Neural cell (in vitro differentiated cells): ENCODE measurements at regions not wholly inside any gene's neighbourhood (a gene's known extent, or its start where the extent isn't known, plus 50 kb on each side); places are given as distances from the start of the nearest gene placed in this dataset.

Experiments used
- RAD21 ChIP-seq: fragments of 450-650 bp; conservative IDR thresholded peaks from 2 replicates; pipeline ENCODE4 v1.6.1; 2014; ENCODE audit warnings: antibody characterized with exemption, mild to moderate bottlenecking, moderate library complexity
- TAF1 ChIP-seq: IDR thresholded peaks from 2 replicates; pipeline ENCODE4 v1.6.1; 2012; ENCODE audit warnings: low read depth
- TF ChIP-seq, protein P1 (sequence below): IDR thresholded peaks from 2 replicates; pipeline ENCODE4 v1.6.1; 2012; ENCODE audit warnings: borderline replicate concordance

DNA sequence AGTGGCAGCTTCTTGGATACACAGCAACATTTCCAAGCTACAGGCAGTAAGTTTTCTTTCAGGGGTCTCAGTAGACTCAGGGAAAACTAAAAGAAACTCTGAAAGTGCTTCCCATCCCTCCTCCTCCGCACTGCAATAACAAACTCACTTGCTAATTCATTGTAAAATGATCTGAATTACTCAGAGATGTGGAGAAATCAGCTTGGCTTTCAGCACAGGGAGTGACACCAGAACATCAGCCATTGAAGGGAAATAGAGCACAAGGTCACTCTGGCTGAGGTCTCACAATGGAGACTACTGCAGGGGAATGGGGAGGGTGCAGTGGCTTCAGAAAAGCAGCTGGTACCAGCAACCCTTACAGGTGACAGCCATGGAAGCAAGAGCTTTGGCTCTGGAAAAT is 137.3 kb upstream of the SERP2 start:
- TF ChIP-seq, protein P1, sequence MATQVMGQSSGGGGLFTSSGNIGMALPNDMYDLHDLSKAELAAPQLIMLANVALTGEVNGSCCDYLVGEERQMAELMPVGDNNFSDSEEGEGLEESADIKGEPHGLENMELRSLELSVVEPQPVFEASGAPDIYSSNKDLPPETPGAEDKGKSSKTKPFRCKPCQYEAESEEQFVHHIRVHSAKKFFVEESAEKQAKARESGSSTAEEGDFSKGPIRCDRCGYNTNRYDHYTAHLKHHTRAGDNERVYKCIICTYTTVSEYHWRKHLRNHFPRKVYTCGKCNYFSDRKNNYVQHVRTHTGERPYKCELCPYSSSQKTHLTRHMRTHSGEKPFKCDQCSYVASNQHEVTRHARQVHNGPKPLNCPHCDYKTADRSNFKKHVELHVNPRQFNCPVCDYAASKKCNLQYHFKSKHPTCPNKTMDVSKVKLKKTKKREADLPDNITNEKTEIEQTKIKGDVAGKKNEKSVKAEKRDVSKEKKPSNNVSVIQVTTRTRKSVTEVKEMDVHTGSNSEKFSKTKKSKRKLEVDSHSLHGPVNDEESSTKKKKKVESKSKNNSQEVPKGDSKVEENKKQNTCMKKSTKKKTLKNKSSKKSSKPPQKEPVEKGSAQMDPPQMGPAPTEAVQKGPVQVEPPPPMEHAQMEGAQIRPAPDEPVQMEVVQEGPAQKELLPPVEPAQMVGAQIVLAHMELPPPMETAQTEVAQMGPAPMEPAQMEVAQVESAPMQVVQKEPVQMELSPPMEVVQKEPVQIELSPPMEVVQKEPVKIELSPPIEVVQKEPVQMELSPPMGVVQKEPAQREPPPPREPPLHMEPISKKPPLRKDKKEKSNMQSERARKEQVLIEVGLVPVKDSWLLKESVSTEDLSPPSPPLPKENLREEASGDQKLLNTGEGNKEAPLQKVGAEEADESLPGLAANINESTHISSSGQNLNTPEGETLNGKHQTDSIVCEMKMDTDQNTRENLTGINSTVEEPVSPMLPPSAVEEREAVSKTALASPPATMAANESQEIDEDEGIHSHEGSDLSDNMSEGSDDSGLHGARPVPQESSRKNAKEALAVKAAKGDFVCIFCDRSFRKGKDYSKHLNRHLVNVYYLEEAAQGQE = no peak
- TF ChIP-seq RAD21 (no peak), TAF1 (no peak)
